CD4-positive, alpha-beta T cell (primary cell): ENCODE measurements at regions not wholly inside any gene's neighbourhood (a gene's known extent, or its start where the extent isn't known, plus 50 kb on each side); places are given as distances from the start of the nearest gene placed in this dataset.

ENCODE experiments used
- ATAC-seq: fragments of 200-7000 bp; cut with Tn5 transposase; one replicate; pipeline ENCODE4 v1.10.0; 2022; ENCODE audit warnings: mild to moderate bottlenecking; ENCODE audit not compliant: poor library complexity
- CTCF ChIA-PET: fragments of 350-600 bp; sonication (Branson Sonifier 250); formaldehyde crosslinking; loops from one replicate; lab custom pipeline; 2021; ENCODE audit warnings: antibody characterized with exemption, inconsistent platforms; lab: Charles Lee
- POLR2A ChIA-PET: fragments of 350-600 bp; sonication (Branson Sonifier 250); formaldehyde crosslinking; loops from one replicate; lab custom pipeline; 2021; ENCODE audit warnings: antibody characterized with exemption, inconsistent platforms; lab: Charles Lee
- DNase-seq, 14 experiments: peaks; one replicate each; pipeline ENCODE4 v3.0.0-alpha.2; 2013 to 2020; ENCODE audit warnings: mixed read lengths in 2 of 14
- H3K27ac ChIP-seq, 2 donors: one replicate each; pipeline versions ENCODE4 v1.5.1 to v1.7.0; 2013; ENCODE audit warnings: low read length in 2 of 2, low read depth in 1 of 2, mild to moderate bottlenecking in 1 of 2
- H3K27me3 ChIP-seq, 2 experiments: 1 replicate in 1 of 2; 2 replicates in 1 of 2; pipeline versions ENCODE4 v1.6.1 to v1.7.0; 2013; ENCODE audit warnings: low read length in 2 of 2, control low read depth in 1 of 2, mild to moderate bottlenecking in 1 of 2, moderate library complexity in 1 of 2; ENCODE audit not compliant: insufficient read depth in 2 of 2, control insufficient read depth in 1 of 2
- H3K36me3 ChIP-seq: one replicate; pipeline ENCODE4 v1.6.1; 2013; ENCODE audit warnings: low read length, control low read depth; ENCODE audit not compliant: insufficient read depth
- H3K4me1 ChIP-seq: one replicate; pipeline ENCODE4 v1.6.1; 2013; ENCODE audit warnings: low read length, control low read depth; ENCODE audit not compliant: insufficient read depth
- H3K4me3 ChIP-seq: one replicate; pipeline ENCODE4 v1.5.1; 2013; ENCODE audit warnings: mild to moderate bottlenecking, low read length, moderate library complexity
- H3K9me3 ChIP-seq, 2 experiments: 1 replicate in 1 of 2; 2 replicates in 1 of 2; pipeline versions ENCODE4 v1.6.1 to v1.7.0; 2013; ENCODE audit warnings: low read length in 2 of 2, mild to moderate bottlenecking in 2 of 2, control low read depth in 1 of 2, moderate library complexity in 1 of 2; ENCODE audit not compliant: control insufficient read depth in 1 of 2, insufficient read depth in 1 of 2
- H3K27ac Mint-ChIP-seq: one replicate; pipeline ENCODE4 v1.8.0; 2020; ENCODE audit warnings: mixed read lengths
- H3K27me3 Mint-ChIP-seq: one replicate; pipeline ENCODE4 v1.8.0; 2021; ENCODE audit warnings: mixed read lengths
- H3K36me3 Mint-ChIP-seq: one replicate; pipeline ENCODE4 v1.8.0; 2021; ENCODE audit warnings: low read depth, mixed read lengths
- H3K4me1 Mint-ChIP-seq: one replicate; pipeline ENCODE4 v1.8.0; 2021; ENCODE audit warnings: low read depth, mixed read lengths
- H3K4me3 Mint-ChIP-seq: one replicate; pipeline ENCODE4 v1.8.0; 2020; ENCODE audit warnings: mild to moderate bottlenecking, mixed read lengths
- H3K9me3 Mint-ChIP-seq: one replicate; pipeline ENCODE4 v1.8.0; 2020; ENCODE audit warnings: mixed read lengths
- CTCF ChIP-seq: fragments of 200-600 bp; IDR thresholded peaks from one replicate; pipeline ENCODE4 v1.8.0; 2022; ENCODE audit warnings: antibody characterized with exemption, mild to moderate bottlenecking
- intact Hi-C, 2 experiments: fragments of 100-400 bp; cut with DNase I in 1 of 2; cut with micrococcal nuclease in 1 of 2; formaldehyde crosslinking; loops; one replicate each; pipeline versions ENCODE4 v1.15.1 to v1.9.0; 2023 to 2025; cut with DNase I, micrococcal nuclease

DNA sequence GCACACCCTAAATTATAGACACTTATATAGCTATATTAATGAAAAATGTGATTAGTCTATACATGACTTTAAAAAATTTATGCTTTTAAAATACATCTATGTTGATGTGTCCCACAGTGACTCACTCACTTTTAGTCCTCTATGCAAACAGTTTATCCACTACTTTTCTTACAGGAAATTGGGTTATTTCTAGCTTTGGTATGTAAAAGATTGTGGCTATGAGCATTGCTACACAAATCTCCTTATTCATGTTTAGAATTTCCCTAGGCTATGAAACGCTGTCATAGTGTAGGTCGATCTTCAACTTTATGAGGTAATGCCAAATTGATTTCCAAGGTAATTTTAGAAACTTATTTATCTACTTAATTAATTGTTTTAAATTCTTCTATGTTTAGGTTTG is 687.4 kb downstream of the PRR16 start:
- no peaks in the 10 kb centered on the region for H3K36me3 ChIP-seq
- no peaks in the 10 kb centered on the region for H3K4me1 ChIP-seq
- Mint-ChIP-seq H3K9me3 (peaks cover 20% of the 10 kb centered on the region), H3K4me1 (no peaks in the 10 kb centered on the region), H3K36me3 (no peaks in the 10 kb centered on the region), H3K27ac (no peak overlapping the region), H3K4me3 (no peak overlapping the region), H3K27me3 (no peaks in the 10 kb centered on the region)
- H3K4me3 ChIP-seq, result no peak overlapping the region
- no peak overlapping the region for H3K27ac ChIP-seq
- no peak for ATAC-seq
- intact Hi-C loops, result no loop called here
- no peak for DNase-seq
- POLR2A ChIA-PET, result no interaction called here
- H3K9me3 ChIP-seq, result no peaks in the 10 kb centered on the region
- TF ChIP-seq CTCF, result no peak
- H3K27me3 ChIP-seq, result no peaks in the 10 kb centered on the region
- CTCF ChIA-PET, result no interaction called here

DNA sequence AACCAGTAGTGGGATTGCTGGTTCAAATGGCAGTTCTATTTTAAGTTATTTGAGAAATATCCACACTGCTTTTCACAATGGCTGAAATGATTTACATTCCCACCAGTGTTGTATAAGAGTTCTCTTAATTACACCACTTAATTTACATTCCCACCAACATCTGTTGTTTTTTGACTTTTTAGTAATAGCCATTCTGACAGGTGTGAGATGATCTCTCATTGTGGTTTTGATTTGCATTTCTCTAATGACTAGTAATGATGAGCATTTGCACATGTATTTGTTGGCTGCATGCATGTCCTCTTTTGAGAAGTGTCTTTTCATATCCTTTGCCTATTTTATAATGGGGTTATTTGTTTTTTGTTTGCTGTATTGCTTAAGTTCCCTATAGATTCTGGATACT is 688.3 kb downstream of the PRR16 start:
- no peak for TF ChIP-seq CTCF
- Mint-ChIP-seq H3K27me3 (no peaks in the 10 kb centered on the region), H3K36me3 (no peaks in the 10 kb centered on the region), H3K27ac (no peak overlapping the region), H3K4me1 (no peaks in the 10 kb centered on the region), H3K4me3 (no peak overlapping the region), H3K9me3 (peaks cover 17% of the 10 kb centered on the region)
- CTCF ChIA-PET, result no interaction called here
- no peaks in the 10 kb centered on the region for H3K4me1 ChIP-seq
- DNase-seq (no peak), ATAC-seq (no peak)
- H3K4me3 ChIP-seq, result no peak overlapping the region
- H3K27me3 ChIP-seq, result no peaks in the 10 kb centered on the region
- POLR2A ChIA-PET, result no interaction called here
- H3K36me3 ChIP-seq, result no peaks in the 10 kb centered on the region
- no peak overlapping the region for H3K27ac ChIP-seq
- H3K9me3 ChIP-seq, result no peaks in the 10 kb centered on the region
- intact Hi-C loops, result no loop called here

DNA sequence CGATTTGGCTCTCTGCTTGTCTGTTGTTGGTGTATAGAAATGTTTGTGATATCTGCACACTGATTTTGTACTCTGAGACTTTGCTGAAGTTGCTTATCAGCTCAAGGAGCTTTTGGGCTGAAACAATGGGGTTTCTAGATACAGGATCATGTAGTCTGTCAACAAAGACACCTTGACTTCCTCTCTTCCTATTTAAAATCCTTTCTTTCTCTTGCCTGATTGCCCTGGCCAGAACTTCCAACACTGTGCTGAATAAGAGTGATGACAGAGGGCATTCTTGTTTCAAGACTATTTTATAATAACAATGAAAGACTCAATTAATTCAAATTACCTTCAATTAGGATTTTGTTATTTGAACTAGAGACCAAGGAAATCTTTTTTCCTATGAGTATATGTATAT is 692.5 kb downstream of the PRR16 start:
- DNase-seq (no peak), ATAC-seq (no peak)
- Histone ChIP-seq H3K4me3 (no peak overlapping the region), H3K27me3 (no peaks in the 10 kb centered on the region), H3K36me3 (no peaks in the 10 kb centered on the region), H3K4me1 (no peaks in the 10 kb centered on the region), H3K27ac (no peak overlapping the region), H3K9me3 (no peaks in the 10 kb centered on the region)
- Mint-ChIP-seq H3K4me3 (no peak overlapping the region), H3K4me1 (no peaks in the 10 kb centered on the region), H3K27me3 (no peaks in the 10 kb centered on the region), H3K36me3 (no peaks in the 10 kb centered on the region), H3K9me3 (peaks cover 11% of the 10 kb centered on the region), H3K27ac (no peak overlapping the region)
- intact Hi-C loops, result no loop called here
- ChIA-PET POLR2A (no interaction called here), CTCF (no interaction called here)
- no peak for TF ChIP-seq CTCF
